ENCODE measurements at regions not wholly inside any gene's neighbourhood (a gene's known extent, or its start where the extent isn't known, plus 50 kb on each side); places are given as distances from the start of the nearest gene placed in this dataset.
"Not testable (repeated sequence)": the region's sequence is repeated elsewhere in the genome, so short reads cannot be mapped to it uniquely, and the experiment has no call there.

DNA sequence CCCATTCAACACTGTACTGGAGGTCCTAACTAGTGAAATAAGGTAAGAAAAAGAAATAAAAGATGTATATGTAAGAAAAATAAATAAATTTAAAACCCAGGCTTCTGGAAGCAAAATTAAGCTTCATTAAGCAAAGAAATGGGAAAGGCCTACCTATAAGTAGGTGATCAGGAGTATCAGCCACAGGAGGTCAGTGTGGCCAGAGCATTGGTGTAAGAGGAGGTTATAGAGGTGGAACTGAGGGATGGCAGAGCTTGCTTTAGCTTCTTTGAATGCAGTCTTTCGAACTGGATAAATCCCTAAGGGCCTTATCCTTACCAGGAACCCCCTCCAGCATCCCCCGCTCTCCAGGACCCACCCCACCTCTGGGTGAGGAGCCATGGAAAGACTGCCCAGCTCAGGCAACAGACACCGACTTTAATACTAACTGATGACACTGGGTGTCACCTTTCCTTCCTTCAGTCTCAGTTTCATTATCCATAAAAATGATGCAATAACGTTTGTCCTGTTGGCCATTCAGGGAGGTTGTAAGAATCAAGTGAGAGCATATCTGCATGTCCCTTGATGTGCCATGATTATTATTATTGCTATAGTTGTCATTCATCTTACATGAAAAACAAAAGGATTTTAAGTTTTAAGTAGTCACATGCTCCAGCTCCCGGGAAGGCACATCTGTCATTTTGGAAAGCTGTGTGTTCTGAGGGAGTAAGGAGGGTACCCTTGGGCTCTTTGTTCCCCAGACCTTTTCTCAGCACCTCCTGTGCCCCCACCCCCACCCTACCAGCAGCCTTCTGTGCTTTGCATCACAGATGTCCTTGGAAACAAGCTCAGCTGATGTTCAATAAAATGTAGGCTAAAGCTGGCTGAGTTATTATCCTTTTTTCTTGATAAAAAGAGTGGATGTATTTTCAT is 50.8 kb upstream of the CTNNA1 start:
- no peak for DNase-seq

DNA sequence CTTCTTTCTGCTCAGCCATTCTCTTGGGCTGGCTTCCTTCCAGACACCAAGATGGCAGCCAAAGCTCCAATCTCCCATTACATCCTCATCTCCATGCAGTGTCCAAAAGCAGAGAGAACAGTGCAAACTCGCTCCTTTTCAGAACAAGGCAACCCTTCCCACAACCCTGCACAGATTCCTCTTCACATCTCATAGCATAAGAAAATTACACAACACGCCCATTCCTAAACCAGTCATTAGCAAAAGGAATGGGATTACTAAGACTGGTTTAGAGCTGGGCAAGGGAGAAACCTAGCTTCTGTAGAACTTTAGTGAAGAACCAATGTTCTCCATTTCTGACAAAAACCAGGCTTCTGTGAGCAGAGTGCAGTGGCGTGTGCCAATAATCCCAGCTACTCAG is 51.5 kb upstream of the CTNNA1 start:
- DNase-seq = no peak

DNA sequence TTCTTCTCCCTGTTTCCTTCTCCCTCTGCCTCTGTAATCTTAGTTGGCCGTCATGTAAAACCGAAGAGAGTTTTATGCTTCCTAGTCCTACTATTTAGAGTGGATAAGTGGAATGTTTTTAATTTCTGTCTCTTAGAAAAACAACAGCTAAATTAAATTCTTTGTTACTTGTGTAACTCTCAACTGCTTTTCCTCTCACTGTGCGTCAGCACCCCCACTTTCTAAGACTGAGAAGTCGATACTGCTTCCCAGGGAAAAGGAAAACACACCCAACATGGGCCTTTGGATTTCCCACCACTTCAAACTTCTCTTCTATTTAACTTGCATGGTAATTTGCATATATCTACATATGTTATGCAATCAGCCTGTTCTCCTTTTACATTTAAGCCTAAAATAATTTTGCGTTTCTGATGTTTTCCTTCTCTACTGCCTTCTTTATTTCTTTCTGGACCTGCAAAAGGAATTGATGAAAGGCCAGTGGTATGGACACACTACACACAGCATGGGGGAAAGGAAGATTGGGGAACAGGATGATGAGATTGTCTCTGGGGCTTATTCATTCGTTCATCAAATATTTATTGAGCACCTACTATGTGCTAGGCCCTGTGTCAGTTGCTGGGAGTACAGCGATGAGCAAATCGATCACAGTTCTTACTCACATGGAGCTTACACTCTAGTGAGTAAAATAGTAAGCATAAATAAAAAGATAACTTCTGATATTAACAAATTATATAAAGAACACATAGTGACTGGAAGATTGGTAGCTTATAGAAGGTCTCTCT is 52.5 kb upstream of the CTNNA1 start:
- DNase-seq = no peak

- DNase-seq = no peak
Observed at GRCh38 chr5:138699482-138699881, 53.7 kb upstream of the CTNNA1 start.

DNA sequence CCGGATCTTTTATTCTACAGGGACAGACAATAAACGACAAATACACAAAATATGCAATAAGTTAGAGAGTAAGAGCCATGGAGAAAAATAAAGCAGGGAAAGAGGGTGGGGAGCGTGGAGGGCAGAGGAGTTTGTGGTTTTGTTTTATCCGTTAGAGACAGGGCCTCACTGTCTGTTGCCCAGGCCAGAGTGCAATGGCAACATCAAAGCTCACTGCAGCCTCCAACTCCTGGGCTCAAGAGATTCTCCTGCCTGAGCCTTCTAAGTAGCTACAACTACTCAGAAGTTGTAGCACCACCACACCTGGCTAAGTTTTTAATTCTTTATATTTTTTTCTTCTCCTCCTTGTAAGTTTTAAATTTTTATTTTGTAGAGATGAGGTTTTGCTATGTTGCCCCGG is 54.5 kb upstream of the CTNNA1 start:
- DNase-seq = no peak

DNA sequence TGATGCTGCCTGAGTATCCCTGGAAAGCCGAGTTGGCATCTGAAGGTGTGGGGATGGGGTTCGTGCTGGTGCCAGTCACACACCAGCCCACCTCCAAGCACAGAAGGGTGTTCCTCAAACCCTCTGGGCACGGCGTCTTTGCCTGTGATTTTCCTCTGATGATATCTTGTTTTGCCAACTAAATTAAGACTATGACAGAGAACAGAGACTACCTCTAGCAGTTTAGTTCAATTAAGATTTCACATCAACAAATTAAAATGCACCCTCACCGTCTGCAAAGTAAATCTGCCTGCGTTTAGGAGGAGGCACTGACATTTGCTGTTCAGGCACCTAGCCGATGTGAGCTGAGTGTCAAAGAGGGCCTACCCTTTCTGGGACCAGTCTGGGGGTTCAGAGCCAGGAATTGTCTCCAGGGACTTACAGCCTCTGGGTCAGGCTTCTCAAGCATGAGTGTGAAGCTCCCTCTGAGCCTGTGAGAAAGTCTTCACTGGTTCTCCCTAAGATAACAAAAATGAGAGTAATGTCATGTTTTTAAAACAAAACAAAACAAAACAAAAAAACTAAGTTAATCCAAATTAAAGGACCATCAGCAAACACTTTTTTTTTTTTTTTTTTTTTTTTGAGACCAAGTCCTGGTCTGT is 55.4 kb upstream of the CTNNA1 start:
- no peak for DNase-seq

- no peak for DNase-seq
Observed at GRCh38 chr5:138696501-138696900, 56.7 kb upstream of the CTNNA1 start.

- DNase-seq = no peak
Observed at GRCh38 chr5:138695781-138696180, 57.4 kb upstream of the CTNNA1 start.

GRCh38 chr5:138694146-138694545 is 59.1 kb upstream of the CTNNA1 start:
- DNase-seq = no peak

GRCh38 chr5:138692370-138692769 is 60.9 kb upstream of the CTNNA1 start:
- no peak for DNase-seq

DNA sequence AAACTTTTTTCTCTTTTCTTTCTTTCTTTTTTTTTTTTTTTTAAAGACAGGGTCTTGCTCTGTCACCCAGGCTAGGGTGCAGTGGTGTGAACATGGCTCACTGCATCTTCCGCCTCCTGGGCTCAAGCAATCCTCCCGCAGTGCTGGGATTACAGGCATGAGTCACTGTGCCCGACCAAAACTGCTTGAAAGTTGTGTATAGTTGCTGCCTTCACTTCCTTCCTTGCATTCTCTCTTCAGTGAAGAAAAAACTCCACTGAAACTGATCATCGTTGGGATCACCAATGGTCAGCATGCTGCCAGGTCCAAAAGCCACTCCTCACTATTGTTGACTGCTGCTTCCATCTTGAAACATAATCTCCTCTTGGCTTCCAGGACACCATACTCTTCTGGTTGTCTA is 66.6 kb upstream of the CTNNA1 start:
- no peak for DNase-seq

GRCh38 chr5:138685193-138685745 is 68.0 kb upstream of the CTNNA1 start:
- no peak for DNase-seq

GRCh38 chr5:138682462-138682861 is 70.8 kb upstream of the CTNNA1 start:
- not testable (repeated sequence) for DNase-seq

DNA sequence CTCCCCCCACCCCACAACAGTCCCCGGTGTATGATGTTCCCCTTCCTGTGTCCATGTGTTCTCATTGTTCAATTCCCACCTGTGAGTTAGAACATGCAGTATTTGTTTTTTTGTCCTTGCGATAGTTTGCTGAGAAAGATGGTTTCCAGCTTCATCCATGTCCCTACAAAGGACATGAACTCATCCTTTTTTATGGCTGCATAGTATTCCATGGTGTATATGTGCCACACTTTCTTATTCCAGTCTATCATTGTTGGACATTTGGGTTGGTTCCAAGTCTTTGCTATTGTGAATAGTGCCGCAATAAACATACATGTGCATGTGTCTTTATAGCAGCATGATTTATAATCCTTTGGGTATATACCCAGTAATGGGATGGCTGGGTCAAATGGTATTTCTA is 74.4 kb upstream of the CTNNA1 start:
- DNase-seq = not testable (repeated sequence)

DNA sequence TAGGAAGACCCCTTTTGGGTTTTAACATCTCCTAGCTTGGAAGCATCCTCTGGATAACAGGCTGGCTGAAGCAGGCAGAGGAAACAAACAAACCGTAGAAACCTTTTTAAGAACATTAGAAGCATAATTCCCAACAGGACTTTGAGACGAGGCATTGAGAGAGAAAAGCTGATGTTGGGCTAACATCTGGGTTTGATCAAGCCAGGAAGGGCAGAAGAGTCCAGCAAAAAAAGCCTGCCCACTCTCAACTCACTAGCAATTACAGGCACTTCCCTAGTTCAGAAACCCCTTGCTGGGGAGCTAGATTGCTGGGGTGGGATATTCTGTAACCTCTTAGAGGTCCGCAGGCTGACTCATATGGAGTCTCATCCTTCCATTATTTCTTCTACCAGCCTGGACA is 75.4 kb upstream of the CTNNA1 start:
- DNase-seq = no peak

GRCh38 chr5:138676556-138677193 is 76.5 kb upstream of the CTNNA1 start:
- no peak for DNase-seq

- no peak for DNase-seq
Observed at GRCh38 chr5:138676002-138676401, 77.2 kb upstream of the CTNNA1 start.

GRCh38 chr5:138668451-138669380 is 84.5 kb upstream of the CTNNA1 start:
- no peak for DNase-seq

DNA sequence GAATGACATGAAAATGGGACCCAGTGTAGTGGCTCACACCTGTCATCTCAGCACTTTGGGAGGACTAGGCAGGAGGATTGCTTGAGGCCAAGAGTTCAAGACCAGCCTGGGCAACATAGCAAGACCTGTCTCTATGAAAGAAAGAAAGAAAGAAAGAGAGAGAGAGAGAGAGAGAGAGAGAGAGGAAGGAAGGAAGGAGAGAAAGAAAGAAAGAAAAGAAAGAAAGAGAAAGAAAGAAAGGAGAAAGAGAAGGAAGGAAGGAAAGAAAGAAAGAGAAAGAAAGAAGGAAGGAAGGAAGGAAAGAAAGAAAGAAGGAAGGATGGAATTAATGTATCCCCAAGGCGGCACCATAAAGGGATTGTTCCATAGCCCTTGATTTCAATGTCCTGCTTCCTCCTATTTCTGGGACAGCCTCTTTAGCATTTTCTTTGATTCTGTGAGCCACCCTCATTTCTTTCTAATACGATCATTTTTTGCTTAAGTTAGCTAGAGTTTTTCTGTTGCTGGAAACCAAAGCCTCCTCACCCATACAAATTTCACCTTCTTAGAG is 85.4 kb upstream of the CTNNA1 start:
- DNase-seq = not testable (repeated sequence)

DNA sequence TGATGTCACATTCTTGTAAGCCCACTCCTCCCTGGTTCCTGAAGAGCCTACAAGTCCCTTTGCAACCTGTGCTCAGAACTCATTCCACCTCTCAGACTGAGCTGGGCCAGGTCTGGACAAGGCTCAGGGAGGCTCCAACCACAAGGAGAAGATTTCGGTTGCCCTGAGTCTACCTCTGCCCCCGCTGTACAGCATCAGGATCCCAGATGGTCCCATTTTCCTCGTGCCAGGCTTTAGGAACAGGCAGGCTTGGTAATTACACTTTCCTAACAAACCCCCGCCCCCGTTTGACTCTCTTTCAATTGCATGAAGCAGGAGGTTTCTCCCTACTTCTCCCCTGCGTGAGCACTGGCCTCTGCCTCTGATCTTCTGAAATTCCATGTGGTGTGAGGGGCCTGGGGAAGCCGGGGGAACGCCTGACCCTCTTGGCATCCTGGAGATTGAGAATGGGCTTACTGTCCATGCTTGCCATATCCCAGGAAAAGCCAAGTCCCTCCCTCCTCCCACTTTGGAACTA is 86.9 kb upstream of the CTNNA1 start:
- DNase-seq = no peak

GRCh38 chr5:138665261-138665660 is 88.0 kb upstream of the CTNNA1 start:
- DNase-seq = no peak

Measured in NCI-H1092 treated with DMSO at 0.1 percent for 48 hours (cell line).